H9 (cell line): ENCODE measurements at regions not wholly inside any gene's neighbourhood (a gene's known extent, or its start where the extent isn't known, plus 50 kb on each side); places are given as distances from the start of the nearest gene placed in this dataset.

ENCODE experiments used
- DNase-seq: peaks from one replicate; pipeline ENCODE4 v3.0.0-alpha.2; 2017
- H2AFZ ChIP-seq: one replicate; pipeline ENCODE4 v1.6.1; 2013; ENCODE audit warnings: mild to moderate bottlenecking, low read length, control low read depth, moderate library complexity
- H2AK5ac ChIP-seq: 2 replicates; pipeline ENCODE4 v1.6.1; 2013; ENCODE audit warnings: low read length, control low read depth, mixed read lengths; ENCODE audit not compliant: insufficient read length
- H2BK120ac ChIP-seq: one replicate; pipeline ENCODE4 v1.6.1; 2013; ENCODE audit warnings: low read depth, mild to moderate bottlenecking, low read length, control low read depth, inconsistent platforms; ENCODE audit not compliant: poor library complexity, severe bottlenecking
- H2BK12ac ChIP-seq: 2 replicates; pipeline ENCODE4 v1.6.1; 2013; ENCODE audit warnings: low read length, control low read depth, mixed read lengths, low read depth; ENCODE audit not compliant: insufficient read length
- H2BK15ac ChIP-seq: 2 replicates; pipeline ENCODE4 v1.6.1; 2013; ENCODE audit warnings: low read depth, low read length, control low read depth
- H2BK20ac ChIP-seq: one replicate; pipeline ENCODE4 v1.6.1; 2013; ENCODE audit warnings: low read depth, mild to moderate bottlenecking, low read length, control low read depth, inconsistent platforms; ENCODE audit not compliant: poor library complexity, severe bottlenecking
- H2BK5ac ChIP-seq: 2 replicates; pipeline ENCODE4 v1.6.1; 2013; ENCODE audit warnings: low read length, control low read depth, mixed read lengths; ENCODE audit not compliant: insufficient read length
- H3K14ac ChIP-seq: 2 replicates; pipeline ENCODE4 v1.6.1; 2013; ENCODE audit warnings: low read length, control low read depth; ENCODE audit not compliant: insufficient read depth
- H3K18ac ChIP-seq: 2 replicates; pipeline ENCODE4 v1.6.1; 2013; ENCODE audit warnings: low read depth, mild to moderate bottlenecking, mixed read lengths, low read length, control low read depth; ENCODE audit not compliant: insufficient read length
- H3K23ac ChIP-seq: 2 replicates; pipeline ENCODE4 v1.6.1; 2013; ENCODE audit warnings: low read length, control low read depth, mixed read lengths, low read depth; ENCODE audit not compliant: insufficient read length
- H3K23me2 ChIP-seq: 2 replicates; pipeline ENCODE4 v1.6.1; 2013; ENCODE audit warnings: low read depth, mild to moderate bottlenecking, mixed read lengths, low read length, control low read depth; ENCODE audit not compliant: insufficient read length, poor library complexity, severe bottlenecking
- H3K27ac ChIP-seq: 2 replicates; pipeline ENCODE4 v1.5.1; 2013; ENCODE audit warnings: low read length, control low read depth, mixed read lengths, low read depth; ENCODE audit not compliant: insufficient read length
- H3K27me3 ChIP-seq: 2 replicates; pipeline ENCODE4 v1.6.1; 2013; ENCODE audit warnings: low read length, control low read depth, inconsistent platforms; ENCODE audit not compliant: insufficient read depth
- H3K4ac ChIP-seq: 2 replicates; pipeline ENCODE4 v1.6.1; 2013; ENCODE audit warnings: low read depth, mild to moderate bottlenecking, control low read depth, inconsistent platforms, low read length, moderate library complexity
- H3K4me1 ChIP-seq: 2 replicates; pipeline ENCODE4 v1.6.1; 2013; ENCODE audit warnings: low read length, control low read depth, inconsistent platforms; ENCODE audit not compliant: insufficient read depth
- H3K4me2 ChIP-seq: 2 replicates; pipeline ENCODE4 v1.6.1; 2013; ENCODE audit warnings: low read length, control low read depth, mixed read lengths; ENCODE audit not compliant: insufficient read length, insufficient read depth
- H3K56ac ChIP-seq: 2 replicates; pipeline ENCODE4 v1.6.1; 2013; ENCODE audit warnings: low read depth, mild to moderate bottlenecking, mixed read lengths, low read length, control low read depth; ENCODE audit not compliant: insufficient read length
- H3K79me1 ChIP-seq: 2 replicates; pipeline ENCODE4 v1.6.1; 2013; ENCODE audit warnings: low read depth, mild to moderate bottlenecking, moderate library complexity, low read length, control low read depth, inconsistent platforms; ENCODE audit not compliant: insufficient read depth, poor library complexity, severe bottlenecking
- H3K79me2 ChIP-seq: 2 replicates; pipeline ENCODE4 v1.6.1; 2013; ENCODE audit warnings: low read length, control low read depth, inconsistent platforms; ENCODE audit not compliant: insufficient read depth
- H3K9ac ChIP-seq: 2 replicates; pipeline ENCODE4 v1.6.1; 2013; ENCODE audit warnings: low read length, control low read depth, mixed read lengths; ENCODE audit not compliant: insufficient read length; ENCODE audit errors: extremely low read depth
- H3K9me3 ChIP-seq: one replicate; pipeline ENCODE4 v1.6.1; 2013; ENCODE audit warnings: low read depth, low read length, inconsistent platforms; ENCODE audit not compliant: control insufficient read depth
- H3T11ph ChIP-seq: one replicate; pipeline ENCODE4 v1.6.1; 2013; ENCODE audit warnings: mild to moderate bottlenecking, low read length, control low read depth, inconsistent platforms
- H4K20me1 ChIP-seq: one replicate; pipeline ENCODE4 v1.6.1; 2013; ENCODE audit not compliant: control insufficient read depth, insufficient read length, insufficient read depth
- H4K5ac ChIP-seq: 2 replicates; pipeline ENCODE4 v1.6.1; 2013; ENCODE audit warnings: low read depth, mild to moderate bottlenecking, mixed read lengths, low read length, control low read depth; ENCODE audit not compliant: insufficient read length
- H4K8ac ChIP-seq: replicated peaks from 2 replicates; pipeline ENCODE4 v1.6.1; 2013; ENCODE audit warnings: low read length, control low read depth, mixed read lengths, low read depth; ENCODE audit not compliant: insufficient read length
- H4K91ac ChIP-seq: 2 replicates; pipeline ENCODE4 v1.6.1; 2013; ENCODE audit warnings: low read depth, mild to moderate bottlenecking, moderate library complexity, mixed read lengths, low read length, control low read depth; ENCODE audit not compliant: insufficient read length
- H3K27ac Mint-ChIP-seq, 3 experiments: 2 replicates in 2 of 3; 3 replicates in 1 of 3; pipeline ENCODE4 v1.8.0; 2020 to 2021; ENCODE audit warnings: mixed read lengths in 3 of 3, mild to moderate bottlenecking in 1 of 3, moderate library complexity in 1 of 3
- H3K27me3 Mint-ChIP-seq: 2 replicates; pipeline ENCODE4 v1.8.0; 2021; ENCODE audit warnings: low read depth, mild to moderate bottlenecking, moderate library complexity, mixed read lengths
- H3K36me3 Mint-ChIP-seq, 3 experiments: 2 replicates in 2 of 3; 3 replicates in 1 of 3; pipeline ENCODE4 v1.8.0; 2020 to 2021; ENCODE audit warnings: low read depth in 3 of 3, mixed read lengths in 3 of 3; ENCODE audit not compliant: insufficient read depth in 1 of 3
- H3K4me1 Mint-ChIP-seq, 2 experiments: 2 replicates each; pipeline ENCODE4 v1.8.0; 2020; ENCODE audit warnings: mixed read lengths in 2 of 2
- H3K4me3 Mint-ChIP-seq, 2 experiments: 2 replicates in 1 of 2; 3 replicates in 1 of 2; pipeline ENCODE4 v1.8.0; 2020 to 2021; ENCODE audit warnings: mild to moderate bottlenecking in 2 of 2, mixed read lengths in 2 of 2, moderate library complexity in 1 of 2
- H3K9me3 Mint-ChIP-seq, 2 experiments: 2 replicates in 1 of 2; 3 replicates in 1 of 2; pipeline ENCODE4 v1.8.0; 2020; ENCODE audit warnings: mild to moderate bottlenecking in 2 of 2, mixed read lengths in 2 of 2, moderate library complexity in 1 of 2
- CTCF ChIP-seq: fragments of 200-600 bp; sonication (generic); conservative IDR thresholded peaks from 3 replicates; pipeline ENCODE4 v1.8.0; 2021; ENCODE audit warnings: antibody characterized with exemption, mild to moderate bottlenecking
- WGBS: extraction: QIAGEN DNeasy Blood & Tissue Kit; methylation state at CpG from one replicate; pipeline ENCODE4 v1.1.7; 2013; ENCODE audit warnings: missing lambda C conversion rate, low lambda C conversion rate, mixed read lengths; ENCODE audit not compliant: insufficient read length; ENCODE audit errors: extremely low coverage; 5-methylcytosine and 5-hydroxymethylcytosine counted together

GRCh38 chr3:89803711-89804110, 696.3 kb downstream of the EPHA3 start:
- H4K91ac ChIP-seq = no peak overlapping the region
- Mint-ChIP-seq H3K4me1 (peaks cover 9 to 10% of the 10 kb centered on the region in 2 experiments), H3K27me3 (no peaks in the 10 kb centered on the region), H3K4me3 (no peak overlapping the region), H3K36me3 (peaks cover 6 to 14% (median 6%) of the 10 kb centered on the region in 3 experiments), H3K9me3 (peaks cover 8 to 10% of the 10 kb centered on the region in 2 experiments; a peak in 4 of 5 replicates), H3K27ac (no peak overlapping the region)
- TF ChIP-seq CTCF = no peak
- no peaks in the 10 kb centered on the region for H3K27me3 ChIP-seq
- H4K5ac ChIP-seq = no peak overlapping the region
- H4K8ac ChIP-seq = no peak overlapping the region
- H3K14ac ChIP-seq = no peak overlapping the region
- no peak overlapping the region for H2BK5ac ChIP-seq
- WGBS = no CpG with 5 or more reads among the region's 3 CpGs
- H3K9ac ChIP-seq = no peak overlapping the region
- no peak overlapping the region for H2BK20ac ChIP-seq
- H4K20me1 ChIP-seq = no peaks in the 10 kb centered on the region
- no peak for DNase-seq
- no peak overlapping the region for H3K18ac ChIP-seq
- no peak overlapping the region for H3T11ph ChIP-seq
- H2AK5ac ChIP-seq = no peak overlapping the region
- no peak overlapping the region for H3K4me2 ChIP-seq
- H3K4me1 ChIP-seq = no peaks in the 10 kb centered on the region
- no peak overlapping the region for H2BK120ac ChIP-seq
- H3K23ac ChIP-seq = no peak overlapping the region
- H2BK15ac ChIP-seq = no peak overlapping the region
- no peak overlapping the region for H3K27ac ChIP-seq
- H3K9me3 ChIP-seq = no peaks in the 10 kb centered on the region
- H2AFZ ChIP-seq = no peak overlapping the region
- no peak overlapping the region for H3K4ac ChIP-seq
- H3K79me1 ChIP-seq = no peaks in the 10 kb centered on the region
- no peaks in the 10 kb centered on the region for H3K79me2 ChIP-seq
- H3K56ac ChIP-seq = no peak overlapping the region
- H3K23me2 ChIP-seq = no peaks in the 10 kb centered on the region
- H2BK12ac ChIP-seq = no peak overlapping the region
